ENCODE measurements at regions not wholly inside any gene's neighbourhood (a gene's known extent, or its start where the extent isn't known, plus 50 kb on each side); places are given as distances from the start of the nearest gene placed in this dataset.

DNA sequence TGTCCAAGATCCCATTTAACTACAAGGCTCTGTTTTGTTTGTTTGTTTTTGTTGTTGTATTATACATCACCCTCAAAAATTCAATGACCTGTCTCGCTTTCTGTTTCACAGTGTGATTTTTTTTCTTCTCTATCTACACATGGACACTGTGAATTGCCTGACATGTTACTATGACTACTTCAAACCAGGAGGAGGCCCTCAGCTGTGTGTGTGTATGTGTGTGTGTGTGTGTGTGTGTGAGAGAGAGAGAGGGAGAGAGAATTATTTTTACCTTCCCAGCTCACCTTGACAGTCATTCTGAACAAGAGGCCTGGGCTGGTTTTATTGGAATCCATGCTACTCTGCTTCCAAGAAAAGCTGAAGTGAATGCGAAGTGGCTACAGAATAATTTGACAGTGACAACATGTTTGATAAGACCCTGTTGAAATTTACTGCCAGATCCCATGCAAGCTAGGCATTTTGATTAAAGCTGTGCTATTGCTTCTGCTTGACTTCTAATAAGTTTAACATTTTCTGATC, 841.4 kb downstream of the NSUN3 start:
- Histone ChIP-seq H3K4me1 (no peaks in the 10 kb centered on the region), H3K36me3 (no peaks in the 10 kb centered on the region), H3K27ac (no peak overlapping the region), H3K9me3 (no peaks in the 10 kb centered on the region), H3K4me3 (no peak overlapping the region), H3K27me3 (no peaks in the 10 kb centered on the region)
- intact Hi-C loops (cut with DNase I; ENCODE audit: low total_unique reads) = no loop called here
- no peak for DNase-seq
- no peak for TF ChIP-seq POLR2A (IDR thresholded peaks at IDR 0.05)
- TF ChIP-seq, protein P1, sequence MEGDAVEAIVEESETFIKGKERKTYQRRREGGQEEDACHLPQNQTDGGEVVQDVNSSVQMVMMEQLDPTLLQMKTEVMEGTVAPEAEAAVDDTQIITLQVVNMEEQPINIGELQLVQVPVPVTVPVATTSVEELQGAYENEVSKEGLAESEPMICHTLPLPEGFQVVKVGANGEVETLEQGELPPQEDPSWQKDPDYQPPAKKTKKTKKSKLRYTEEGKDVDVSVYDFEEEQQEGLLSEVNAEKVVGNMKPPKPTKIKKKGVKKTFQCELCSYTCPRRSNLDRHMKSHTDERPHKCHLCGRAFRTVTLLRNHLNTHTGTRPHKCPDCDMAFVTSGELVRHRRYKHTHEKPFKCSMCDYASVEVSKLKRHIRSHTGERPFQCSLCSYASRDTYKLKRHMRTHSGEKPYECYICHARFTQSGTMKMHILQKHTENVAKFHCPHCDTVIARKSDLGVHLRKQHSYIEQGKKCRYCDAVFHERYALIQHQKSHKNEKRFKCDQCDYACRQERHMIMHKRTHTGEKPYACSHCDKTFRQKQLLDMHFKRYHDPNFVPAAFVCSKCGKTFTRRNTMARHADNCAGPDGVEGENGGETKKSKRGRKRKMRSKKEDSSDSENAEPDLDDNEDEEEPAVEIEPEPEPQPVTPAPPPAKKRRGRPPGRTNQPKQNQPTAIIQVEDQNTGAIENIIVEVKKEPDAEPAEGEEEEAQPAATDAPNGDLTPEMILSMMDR (IDR thresholded peaks at IDR 0.05) = no peak

DNA sequence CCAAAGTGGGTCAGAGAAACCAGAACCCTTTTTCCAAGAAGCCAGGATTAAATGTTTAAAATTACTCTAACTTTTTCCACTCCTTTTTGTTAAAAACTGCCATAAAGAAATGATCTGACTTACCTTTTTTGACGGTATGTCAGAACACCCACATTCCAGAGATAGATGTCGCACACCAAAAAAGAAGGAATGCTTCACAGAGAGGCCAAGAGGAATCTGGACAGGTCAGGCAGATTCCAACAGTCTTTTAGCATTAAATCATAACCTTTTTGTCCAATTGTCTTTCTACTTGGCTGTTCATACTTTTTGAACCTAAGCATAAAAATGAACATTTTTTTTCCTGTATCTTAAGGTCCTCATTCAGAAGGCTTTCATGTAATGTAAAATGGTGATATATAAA, 846.9 kb downstream of the NSUN3 start:
- Histone ChIP-seq H3K4me1 (no peaks in the 10 kb centered on the region), H3K4me3 (no peak overlapping the region), H3K27me3 (no peaks in the 10 kb centered on the region), H3K36me3 (no peaks in the 10 kb centered on the region), H3K27ac (no peak overlapping the region), H3K9me3 (no peaks in the 10 kb centered on the region)
- no peak for DNase-seq
- TF ChIP-seq, protein P1 (IDR thresholded peaks at IDR 0.05) = no peak
- TF ChIP-seq POLR2A (IDR thresholded peaks at IDR 0.05) = no peak
- intact Hi-C loops (cut with DNase I; ENCODE audit: low total_unique reads) = no loop called here

DNA sequence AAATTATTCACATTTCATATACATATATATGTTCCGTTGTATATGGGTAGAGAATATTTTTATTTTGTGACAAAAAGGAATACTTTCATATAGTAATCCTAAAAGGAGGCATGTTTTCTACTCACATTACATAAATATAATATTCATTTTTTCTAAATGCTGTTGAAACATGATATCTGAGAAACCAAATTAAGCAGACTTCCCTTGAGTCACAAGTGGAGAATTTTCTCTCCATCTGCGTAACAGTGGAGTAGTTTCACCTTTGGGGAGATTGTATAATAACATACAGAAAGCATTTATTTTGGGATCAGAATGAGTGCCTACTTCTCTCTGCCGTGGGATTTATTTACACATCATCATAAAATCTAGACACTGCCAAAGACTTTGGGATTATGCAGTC, 849.8 kb downstream of the NSUN3 start:
- Histone ChIP-seq H3K27me3 (no peaks in the 10 kb centered on the region), H3K4me1 (no peaks in the 10 kb centered on the region), H3K4me3 (no peak overlapping the region), H3K27ac (no peak overlapping the region), H3K9me3 (no peaks in the 10 kb centered on the region), H3K36me3 (no peaks in the 10 kb centered on the region)
- intact Hi-C loops (cut with DNase I; ENCODE audit: low total_unique reads) = no loop called here
- no peak for TF ChIP-seq POLR2A (IDR thresholded peaks at IDR 0.05)
- TF ChIP-seq, protein P1 (IDR thresholded peaks at IDR 0.05) = no peak
- no peak for DNase-seq

DNA sequence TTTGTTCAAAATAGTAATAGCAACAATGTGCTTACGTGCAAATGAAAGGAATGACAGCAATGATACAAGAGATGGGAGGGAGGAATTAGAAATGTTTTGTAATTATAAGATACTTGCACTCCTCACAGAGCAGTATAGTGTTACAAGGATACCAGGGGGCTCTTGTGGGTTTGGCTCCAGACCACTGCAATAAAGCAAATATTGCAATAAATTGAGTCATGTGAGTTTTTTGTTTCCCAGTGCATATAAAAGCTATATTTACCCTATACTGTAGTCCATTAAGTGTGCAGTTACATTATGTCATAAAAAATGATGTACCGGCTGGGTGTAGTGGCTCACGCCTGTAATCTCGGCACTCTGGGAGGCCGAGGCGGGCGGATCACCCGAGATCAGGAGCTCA, 864.3 kb downstream of the NSUN3 start:
- no peak overlapping the region for H3K27ac ChIP-seq
- H3K36me3 ChIP-seq = no peaks in the 10 kb centered on the region
- no peak overlapping the region for H3K4me3 ChIP-seq
- no peaks in the 10 kb centered on the region for H3K9me3 ChIP-seq
- DNase-seq = no peak
- no peaks in the 10 kb centered on the region for H3K4me1 ChIP-seq
- TF ChIP-seq, protein P1 (IDR thresholded peaks at IDR 0.05) = no peak
- TF ChIP-seq POLR2A (IDR thresholded peaks at IDR 0.05) = no peak
- intact Hi-C loops (cut with DNase I; ENCODE audit: low total_unique reads) = no loop called here
- H3K27me3 ChIP-seq = no peaks in the 10 kb centered on the region

DNA sequence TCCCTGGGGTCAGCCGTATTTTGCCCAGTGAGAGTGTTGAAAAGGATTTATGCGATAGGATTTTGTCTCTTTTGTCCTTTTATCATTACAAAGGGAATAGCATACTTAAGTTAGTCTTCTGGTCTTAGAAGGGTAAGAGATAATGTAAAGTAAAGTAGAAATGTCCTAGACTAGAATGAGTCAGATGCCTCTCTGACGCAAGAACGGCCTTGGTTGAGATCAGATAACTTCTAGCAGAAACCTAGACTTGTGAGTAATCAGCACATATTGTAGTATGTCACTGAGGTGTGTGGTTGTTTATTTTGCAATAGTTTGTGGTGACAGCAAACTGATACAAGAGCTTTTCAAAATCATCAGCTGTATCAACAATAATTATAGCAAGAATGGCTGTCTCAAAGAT, 866.1 kb downstream of the NSUN3 start:
- TF ChIP-seq, protein P1 (IDR thresholded peaks at IDR 0.05) = no peak
- no peak for TF ChIP-seq POLR2A (IDR thresholded peaks at IDR 0.05)
- no peaks in the 10 kb centered on the region for H3K36me3 ChIP-seq
- H3K4me3 ChIP-seq = no peak overlapping the region
- intact Hi-C loops (cut with DNase I; ENCODE audit: low total_unique reads) = no loop called here
- no peak for DNase-seq
- H3K27ac ChIP-seq = no peak overlapping the region
- no peaks in the 10 kb centered on the region for H3K9me3 ChIP-seq
- H3K4me1 ChIP-seq = no peaks in the 10 kb centered on the region
- no peaks in the 10 kb centered on the region for H3K27me3 ChIP-seq
